ENCODE measurements at regions not wholly inside any gene's neighbourhood (a gene's known extent, or its start where the extent isn't known, plus 50 kb on each side); places are given as distances from the start of the nearest gene placed in this dataset.

GRCh38 chr9:36759141-36759540, 186.4 kb downstream of the MELK start:
- no peak for TF ChIP-seq CTCF (IDR thresholded peaks at IDR 0.05)
- no peak for TF ChIP-seq EZH2 (IDR thresholded peaks at IDR 0.05)

All from neural progenitor cell (in vitro differentiated cells).